ENCODE measurements at regions not wholly inside any gene's neighbourhood (a gene's known extent, or its start where the extent isn't known, plus 50 kb on each side); places are given as distances from the start of the nearest gene placed in this dataset.

- TF ChIP-seq CTCF (IDR thresholded peaks at IDR 0.05), result no peak
Observed at GRCh38 chr18:52087140-52087539, 252.9 kb upstream of the DCC start.

GRCh38 chr18:52090005-52090404, 250.0 kb upstream of the DCC start:
- no peak for TF ChIP-seq CTCF (IDR thresholded peaks at IDR 0.05)

GRCh38 chr18:52093171-52093570, 246.8 kb upstream of the DCC start:
- no peak for TF ChIP-seq CTCF (IDR thresholded peaks at IDR 0.05)

- no peak for TF ChIP-seq CTCF (IDR thresholded peaks at IDR 0.05)
Observed at GRCh38 chr18:52118684-52119083, 221.3 kb upstream of the DCC start.

- TF ChIP-seq CTCF (IDR thresholded peaks at IDR 0.05), result no peak
Observed at GRCh38 chr18:52130624-52131301, 209.2 kb upstream of the DCC start.

- no peak for TF ChIP-seq CTCF (IDR thresholded peaks at IDR 0.05)
Observed at GRCh38 chr18:52131845-52132244, 208.2 kb upstream of the DCC start.

- no peak for TF ChIP-seq CTCF (IDR thresholded peaks at IDR 0.05)
Observed at GRCh38 chr18:52136532-52136931, 203.5 kb upstream of the DCC start.

- no peak for TF ChIP-seq CTCF (IDR thresholded peaks at IDR 0.05)
Observed at GRCh38 chr18:52140986-52141385, 199.0 kb upstream of the DCC start.

Measured in LNCAP (cell line).